GM18858 (cell line): ENCODE measurements at regions not wholly inside any gene's neighbourhood (a gene's known extent, or its start where the extent isn't known, plus 50 kb on each side); places are given as distances from the start of the nearest gene placed in this dataset.

Experiments used
- ATAC-seq: cut with Tn5 transposase; IDR thresholded peaks from one replicate; pipeline ENCODE4 v1.9.1; 2021; ENCODE audit not compliant: unreplicated experiment

- ATAC-seq = no peak
Measured at GRCh38 chr2:139963863-139964355, 1183.7 kb upstream of the NXPH2 start.

GRCh38 chr2:139949242-139949972, 1169.2 kb upstream of the NXPH2 start:
- ATAC-seq = no peak

GRCh38 chr2:139946690-139947089, 1166.5 kb upstream of the NXPH2 start:
- no peak for ATAC-seq

- ATAC-seq = no peak
Measured at GRCh38 chr2:139940686-139941085, 1160.5 kb upstream of the NXPH2 start.

- no peak for ATAC-seq
Measured at GRCh38 chr2:139925903-139926302, 1145.7 kb upstream of the NXPH2 start.

- no peak for ATAC-seq
Measured at GRCh38 chr2:139924070-139924469, 1143.9 kb upstream of the NXPH2 start.

- no peak for ATAC-seq
Measured at GRCh38 chr2:139918982-139919381, 1138.8 kb upstream of the NXPH2 start.

GRCh38 chr2:139917690-139918384, 1137.6 kb upstream of the NXPH2 start:
- ATAC-seq = no peak

GRCh38 chr2:139916822-139917221, 1136.6 kb upstream of the NXPH2 start:
- no peak for ATAC-seq

GRCh38 chr2:139911160-139911559, 1131.0 kb upstream of the NXPH2 start:
- ATAC-seq = no peak

- ATAC-seq = no peak
Measured at GRCh38 chr2:139909136-139909535, 1128.9 kb upstream of the NXPH2 start.

- ATAC-seq = no peak
Measured at GRCh38 chr2:139905624-139906023, 1125.4 kb upstream of the NXPH2 start.

GRCh38 chr2:139891636-139892035, 1111.4 kb upstream of the NXPH2 start:
- no peak for ATAC-seq

GRCh38 chr2:139885921-139886498, 1105.8 kb upstream of the NXPH2 start:
- ATAC-seq = no peak

- no peak for ATAC-seq
Measured at GRCh38 chr2:139876964-139877363, 1096.8 kb upstream of the NXPH2 start.

GRCh38 chr2:139876321-139876720, 1096.1 kb upstream of the NXPH2 start:
- ATAC-seq = no peak

- ATAC-seq = no peak
Measured at GRCh38 chr2:139872503-139872902, 1092.3 kb upstream of the NXPH2 start.

GRCh38 chr2:139872032-139872431, 1091.8 kb upstream of the NXPH2 start:
- ATAC-seq = no peak

GRCh38 chr2:139867601-139868226, 1087.5 kb upstream of the NXPH2 start:
- no peak for ATAC-seq

- no peak for ATAC-seq
Measured at GRCh38 chr2:139864821-139865302, 1084.7 kb upstream of the NXPH2 start.

- no peak for ATAC-seq
Measured at GRCh38 chr2:139854769-139855483, 1074.7 kb upstream of the NXPH2 start.
